Bone marrow (tissue), 2 donors: ENCODE measurements at regions not wholly inside any gene's neighbourhood (a gene's known extent, or its start where the extent isn't known, plus 50 kb on each side); places are given as distances from the start of the nearest gene placed in this dataset.
"Not testable (repeated sequence)": the region's sequence is repeated elsewhere in the genome, so short reads cannot be mapped to it uniquely, and the experiment has no call there.

Source experiments
- DNase-seq, 2 donors: peaks; one replicate each; lab custom pipeline; 2025; lab: John Stamatoyannopoulos, UW

- DNase-seq = no peak
Observed at GRCh38 chr5:21051945-21052344, 1063.9 kb upstream of the CDH18 start.

- DNase-seq = no peak
Observed at GRCh38 chr5:21049901-21050300, 1061.9 kb upstream of the CDH18 start.

DNA sequence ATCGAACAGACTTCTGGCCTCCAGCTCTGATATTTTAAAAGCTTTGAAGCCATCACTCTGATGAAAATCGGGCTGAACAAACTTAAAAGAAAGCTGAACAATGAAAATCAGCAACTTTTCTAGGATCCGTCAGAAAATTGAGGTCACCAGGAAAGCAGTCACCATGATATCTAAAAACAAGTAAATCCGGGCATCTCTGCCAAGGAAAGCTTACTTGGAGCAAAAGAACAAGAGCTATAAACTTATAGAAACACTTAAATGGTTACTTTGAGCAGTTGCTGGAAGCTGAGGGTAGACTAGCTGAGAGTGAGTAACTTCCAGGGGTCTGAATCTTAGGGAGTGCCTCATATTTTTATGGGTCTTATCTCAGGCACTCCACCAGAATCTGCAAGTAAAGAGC is 1043.0 kb upstream of the CDH18 start:
- no peak for DNase-seq

DNA sequence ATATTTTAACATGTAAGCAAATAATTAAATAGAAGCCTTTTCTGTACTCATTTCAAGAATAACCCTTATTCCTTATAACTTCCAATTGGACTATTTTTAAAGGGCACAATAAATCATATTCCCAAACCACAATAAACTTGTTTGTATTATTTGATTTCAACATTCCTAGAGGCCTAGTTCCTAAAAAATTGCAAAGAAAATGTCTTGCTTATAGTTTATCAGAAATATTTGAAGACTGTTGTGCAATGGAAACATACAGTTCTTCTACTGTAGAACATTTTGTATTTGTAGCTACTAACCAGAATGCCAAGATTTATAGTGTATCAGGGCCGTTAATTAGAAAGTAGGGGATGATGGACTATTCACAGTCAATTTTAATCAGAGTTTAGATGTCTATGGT is 1037.0 kb upstream of the CDH18 start:
- DNase-seq = no peak

DNA sequence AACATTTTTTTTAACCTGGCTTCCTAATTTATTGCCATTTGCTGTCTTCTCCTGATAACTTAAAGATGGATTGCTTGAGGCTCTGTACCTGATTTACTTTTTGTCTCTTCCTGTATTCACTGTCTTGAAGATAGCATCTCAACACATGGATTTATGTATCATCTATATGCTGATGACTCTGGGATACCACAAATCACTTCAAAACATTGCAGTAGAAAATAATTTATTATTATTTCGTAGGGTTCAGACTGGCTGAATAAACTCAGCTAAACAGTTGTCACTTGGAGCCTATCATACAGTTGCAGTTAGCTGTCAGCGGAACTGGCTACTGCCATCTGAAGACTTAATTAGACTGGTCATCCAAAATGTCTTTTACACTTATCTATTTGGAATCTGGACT is 1025.2 kb upstream of the CDH18 start:
- DNase-seq = no peak

DNA sequence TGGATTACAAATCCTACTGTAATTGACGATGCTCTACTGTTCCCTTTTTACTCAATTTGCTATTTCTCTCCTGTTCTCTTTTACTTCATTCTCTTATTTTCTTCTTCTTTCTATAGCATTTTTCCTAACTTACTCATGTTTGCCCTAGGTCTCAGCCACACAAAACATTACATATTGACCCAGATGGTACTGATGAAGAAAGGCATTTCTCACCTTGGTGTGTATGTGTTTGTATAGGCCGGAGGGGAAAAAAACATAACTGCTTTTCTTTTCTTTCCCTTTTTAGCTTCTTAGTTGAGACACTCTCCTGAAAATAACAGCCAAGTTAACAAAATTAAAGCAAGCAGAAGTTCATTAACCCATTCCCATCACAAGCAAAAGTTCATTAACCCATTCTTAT is 1019.8 kb upstream of the CDH18 start:
- DNase-seq = no peak

- not testable (repeated sequence) for DNase-seq
Observed at GRCh38 chr5:20988933-20989332, 1000.9 kb upstream of the CDH18 start.

DNA sequence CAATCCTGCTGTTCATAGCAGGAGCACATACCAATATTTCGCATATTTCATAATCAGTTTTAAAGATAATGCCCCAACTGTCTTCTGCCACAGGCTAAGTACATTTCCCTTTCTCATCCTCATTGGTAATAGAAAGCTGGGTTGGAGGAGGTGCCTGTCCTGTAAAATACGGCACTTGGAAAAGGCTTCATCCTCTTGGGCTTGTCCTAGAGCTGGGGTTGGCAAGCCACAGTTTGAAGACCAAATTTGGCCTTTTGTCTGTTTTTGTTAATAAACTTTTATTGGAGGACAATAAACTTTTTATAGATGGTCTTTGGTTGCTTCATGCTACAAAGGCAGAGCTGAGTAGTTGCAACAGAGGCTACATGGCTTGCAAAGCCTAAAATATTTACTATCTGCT is 997.8 kb upstream of the CDH18 start:
- DNase-seq = no peak

- DNase-seq = no peak
Observed at GRCh38 chr5:20974426-20974825, 986.4 kb upstream of the CDH18 start.

- no peak for DNase-seq
Observed at GRCh38 chr5:20972419-20972925, 984.5 kb upstream of the CDH18 start.

- no peak for DNase-seq
Observed at GRCh38 chr5:20959347-20959746, 971.3 kb upstream of the CDH18 start.

GRCh38 chr5:20958641-20959040 is 970.6 kb upstream of the CDH18 start:
- no peak for DNase-seq

DNA sequence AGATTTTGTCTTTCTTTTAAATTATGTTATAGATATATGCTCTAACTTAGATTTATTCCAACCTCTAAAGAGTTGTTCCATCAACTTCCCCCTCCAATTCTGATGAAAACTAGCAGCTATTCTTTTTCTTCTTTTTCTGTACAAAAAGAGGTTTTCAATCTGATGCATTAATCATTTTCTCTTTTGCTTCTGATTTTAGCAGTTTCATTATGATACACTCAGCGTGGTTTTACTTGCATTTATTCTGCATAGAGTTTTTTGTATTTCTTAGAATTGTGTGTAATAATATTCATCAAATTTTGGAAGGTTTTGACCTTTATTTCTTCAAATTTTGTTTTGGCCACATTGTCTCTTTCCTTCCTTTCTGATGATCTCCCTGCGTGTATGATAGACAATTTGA is 968.1 kb upstream of the CDH18 start:
- DNase-seq = no peak

DNA sequence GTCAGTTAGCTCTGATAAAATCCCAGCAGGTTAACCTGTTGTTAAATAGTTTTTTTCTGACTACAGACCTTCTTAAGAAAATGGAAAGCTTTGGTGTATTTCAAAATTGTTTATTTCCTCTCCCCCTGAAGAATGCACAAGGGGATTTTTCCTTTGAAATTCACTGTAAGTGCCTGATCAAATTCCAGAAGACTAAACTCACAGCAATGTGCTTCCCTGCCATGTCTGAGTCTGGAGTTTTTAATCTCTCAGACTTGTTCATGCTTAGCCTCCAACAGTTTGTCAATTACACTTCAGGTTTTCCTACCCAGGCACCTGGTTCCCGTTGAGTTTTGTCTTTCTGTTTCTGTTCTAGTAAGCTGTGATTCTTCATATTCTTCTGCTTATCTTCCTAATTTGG is 961.6 kb upstream of the CDH18 start:
- no peak for DNase-seq

DNA sequence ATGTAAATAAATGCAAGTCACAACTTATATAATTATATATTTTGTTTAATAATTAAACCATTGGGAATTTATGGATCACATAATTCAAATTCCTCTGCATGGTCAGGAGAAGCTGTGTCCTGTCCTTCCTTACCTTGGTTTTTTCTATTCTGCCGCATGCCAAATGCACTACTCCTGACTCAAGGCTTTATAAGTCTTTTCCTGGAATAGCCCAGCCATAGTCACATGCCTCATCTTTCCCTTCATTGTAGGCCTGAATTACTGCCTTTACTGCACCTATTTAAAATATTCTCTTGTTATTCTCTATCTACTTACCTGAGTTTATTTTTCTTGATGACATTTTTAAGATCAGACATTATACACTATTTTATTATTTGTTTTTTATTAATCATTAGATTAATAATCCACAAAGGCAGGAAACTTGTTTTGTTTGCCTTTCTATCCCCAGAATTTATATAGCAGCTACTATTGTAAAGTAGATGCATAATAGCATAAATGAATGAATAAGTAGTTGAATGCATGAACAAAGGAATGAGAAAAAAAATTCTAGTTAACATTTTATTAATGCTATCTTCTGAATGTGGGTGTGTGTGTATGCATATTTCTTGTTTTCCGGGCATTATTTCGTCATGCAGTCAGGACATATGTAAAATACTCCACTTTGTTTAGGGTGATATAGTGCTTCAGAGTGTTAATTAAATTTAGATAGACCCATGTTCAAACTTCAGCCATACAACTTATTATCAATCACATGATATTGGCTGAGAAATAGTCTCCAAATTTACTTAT is 955.4 kb upstream of the CDH18 start:
- DNase-seq = not testable (repeated sequence)

DNA sequence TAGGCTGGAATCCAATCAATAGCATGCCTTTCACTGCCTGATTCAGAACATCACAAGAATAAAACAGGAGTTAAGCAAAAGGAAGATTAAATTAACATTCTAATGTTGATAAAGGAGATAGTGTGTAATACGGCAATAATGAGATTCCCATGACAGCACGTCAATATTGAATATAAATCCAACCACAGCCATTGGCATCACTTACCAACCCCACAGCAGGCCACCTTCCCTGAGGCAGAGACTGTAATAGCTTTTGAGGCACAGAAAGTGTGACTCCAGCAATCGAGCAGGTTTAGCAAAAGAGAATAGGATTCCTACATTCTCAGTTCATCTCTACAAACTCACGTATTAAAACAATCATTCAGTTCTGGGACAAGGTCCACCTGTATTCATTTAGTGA is 954.6 kb upstream of the CDH18 start:
- not testable (repeated sequence) for DNase-seq

GRCh38 chr5:20940786-20941185 is 952.8 kb upstream of the CDH18 start:
- DNase-seq = not testable (repeated sequence)

- DNase-seq = not testable (repeated sequence)
Observed at GRCh38 chr5:20890936-20891335, 902.9 kb upstream of the CDH18 start.

DNA sequence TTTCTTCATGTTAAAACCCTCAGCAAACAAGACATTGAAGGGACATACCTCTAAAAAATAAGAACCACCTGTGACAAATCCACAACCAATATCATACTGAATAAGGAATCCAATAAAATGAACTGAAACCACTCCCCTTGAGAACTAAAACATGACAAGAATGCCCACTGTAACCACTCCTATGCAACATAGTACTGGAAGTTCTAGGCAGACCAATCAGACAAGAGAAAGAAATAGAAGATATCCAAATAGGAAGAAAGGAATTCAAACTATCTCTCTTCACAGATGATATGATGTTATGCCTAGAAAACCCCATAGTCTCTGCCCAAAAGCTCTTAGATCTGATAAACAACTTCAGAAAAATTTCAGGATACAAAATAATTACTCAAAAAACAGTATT is 887.7 kb upstream of the CDH18 start:
- not testable (repeated sequence) for DNase-seq

- DNase-seq = not testable (repeated sequence)
Observed at GRCh38 chr5:20865892-20866291, 877.9 kb upstream of the CDH18 start.

DNA sequence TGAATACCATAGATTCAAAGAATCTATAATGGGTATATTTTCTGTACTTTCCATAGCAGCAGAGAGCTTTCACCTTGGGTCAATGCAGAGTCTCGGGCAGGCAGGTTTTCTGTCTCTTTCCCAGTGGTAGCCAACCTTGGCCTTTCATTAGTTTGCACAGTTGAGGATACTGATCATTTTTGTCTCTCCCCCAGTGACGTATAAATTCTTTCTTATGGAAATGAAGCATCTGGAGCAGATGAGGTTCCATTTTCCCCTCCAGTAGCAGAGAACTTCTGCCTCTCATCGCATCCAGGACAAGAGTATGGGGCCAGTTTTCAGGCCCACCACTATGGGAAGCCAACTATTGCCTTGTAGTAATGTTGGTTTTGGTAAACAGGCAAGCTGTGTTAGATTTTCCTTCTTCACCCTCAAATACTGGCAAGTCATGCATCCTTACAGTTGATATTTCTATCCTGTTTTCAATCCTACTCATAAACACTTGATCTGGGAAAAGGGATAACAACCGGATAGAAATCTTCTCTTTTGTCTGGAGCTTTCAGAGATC is 845.2 kb upstream of the CDH18 start:
- no peak for DNase-seq

DNA sequence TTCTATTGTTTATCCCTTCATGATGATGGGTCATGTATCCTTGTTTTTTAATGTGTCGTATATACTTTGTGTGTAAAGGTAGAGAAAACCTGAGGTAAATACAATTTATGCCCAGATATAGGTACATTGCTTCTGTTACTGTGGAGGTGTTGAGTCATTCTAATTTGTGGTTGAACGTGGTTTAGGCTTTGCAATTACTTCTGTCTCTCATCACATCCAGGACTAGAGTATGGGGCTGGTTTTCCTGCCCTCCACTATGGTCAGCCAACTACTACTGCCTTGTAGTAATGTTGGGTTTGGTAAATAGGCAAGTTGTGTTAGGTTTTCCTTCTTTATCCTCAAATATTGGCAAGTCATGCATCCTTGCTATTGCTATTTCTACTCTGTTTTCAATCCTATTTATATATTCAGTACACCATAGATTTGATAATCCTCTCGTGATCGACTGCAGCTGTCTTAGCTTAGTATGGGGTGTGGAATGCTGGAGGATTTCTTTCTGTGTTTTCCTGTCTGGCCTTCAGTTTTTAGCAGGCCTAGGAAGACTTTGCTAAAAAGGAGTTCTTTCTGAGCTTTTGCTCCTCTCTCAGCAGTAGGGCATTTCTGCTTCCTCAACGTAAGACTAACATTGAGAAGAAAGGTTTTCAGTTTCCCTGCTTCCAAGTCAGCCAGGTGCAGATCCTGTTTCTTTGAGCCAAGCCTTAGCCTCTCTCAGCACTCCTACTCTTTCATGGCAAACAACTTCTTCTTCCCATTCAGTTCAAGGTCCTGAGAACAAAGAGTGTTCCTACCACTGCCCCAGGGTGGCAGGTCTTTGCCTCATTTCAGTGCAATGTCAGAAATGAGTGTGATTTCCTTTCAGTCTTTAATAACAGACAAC is 844.4 kb upstream of the CDH18 start:
- no peak for DNase-seq

GRCh38 chr5:20825951-20826350 is 838.0 kb upstream of the CDH18 start:
- not testable (repeated sequence) for DNase-seq
